Esophagus muscularis mucosa (tissue), 3 donors: ENCODE measurements at regions not wholly inside any gene's neighbourhood (a gene's known extent, or its start where the extent isn't known, plus 50 kb on each side); places are given as distances from the start of the nearest gene placed in this dataset.

Source experiments
- CTCF ChIP-seq, 3 experiments: fragments of 200-600 bp in 2 of 3; fragments of 450-650 bp in 1 of 3; sonication (generic) in 2 of 3; IDR thresholded peaks; one replicate each; pipeline ENCODE4 v1.5.1; 2017 to 2019; ENCODE audit warnings: antibody characterized with exemption in 3 of 3, mild to moderate bottlenecking in 2 of 3, moderate library complexity in 1 of 3
- POLR2A ChIP-seq: fragments of 450-650 bp; IDR thresholded peaks from one replicate; pipeline ENCODE4 v1.6.1; 2017; ENCODE audit warnings: antibody characterized with exemption, moderate library complexity, mild to moderate bottlenecking, low read depth
- POLR2AphosphoS5 ChIP-seq, 2 donors: sonication (generic); formaldehyde crosslinking; IDR thresholded peaks; one replicate each; pipeline ENCODE4 v1.6.1; 2017; ENCODE audit warnings: antibody characterized with exemption in 2 of 2

GRCh38 chr2:211302676-211303075 lies 746.3 kb downstream of the CPS1 start:
- no peak for TF ChIP-seq CTCF (IDR thresholded peaks at IDR 0.05)
- TF ChIP-seq POLR2A: no peak
- no peak for TF ChIP-seq POLR2AphosphoS5 (IDR thresholded peaks at IDR 0.05)
